Heart left ventricle (tissue), 16 donors: ENCODE measurements at regions not wholly inside any gene's neighbourhood (a gene's known extent, or its start where the extent isn't known, plus 50 kb on each side); places are given as distances from the start of the nearest gene placed in this dataset.

Experiments
- ATAC-seq, 4 donors: fragments of 200-7000 bp; cut with Tn5 transposase; one replicate each; pipeline ENCODE4 v1.9.1; 2020 to 2022; ENCODE audit warnings: moderate library complexity in 4 of 4, mild to moderate bottlenecking in 3 of 4, moderate number of reproducible peaks in 1 of 4
- DNase-seq, 5 donors: peaks; one replicate each; pipeline ENCODE4 v3.0.0-alpha.2; 2020
- H3K27ac ChIP-seq, 12 donors: fragments of 200-600 bp; sonication (generic) in 4 of 12; one replicate each; pipeline versions ENCODE4 v1.5.0 to v1.8.0; 2016 to 2022; ENCODE audit warnings: mild to moderate bottlenecking in 2 of 12
- H3K27me3 ChIP-seq, 9 donors: fragments of 200-600 bp; sonication (generic) in 2 of 9; one replicate each; pipeline versions ENCODE4 v1.5.1 to v1.8.0; 2016 to 2022; ENCODE audit warnings: mild to moderate bottlenecking in 3 of 9
- H3K36me3 ChIP-seq, 9 donors: fragments of 200-600 bp; sonication (generic) in 2 of 9; one replicate each; pipeline versions ENCODE4 v1.5.0 to v1.8.0; 2018 to 2022; ENCODE audit warnings: mild to moderate bottlenecking in 2 of 9
- H3K4me1 ChIP-seq, 12 donors: fragments of 200-600 bp; sonication (generic) in 4 of 12; one replicate each; pipeline versions ENCODE4 v1.5.0 to v1.8.0; 2016 to 2022; ENCODE audit warnings: mild to moderate bottlenecking in 3 of 12
- H3K4me3 ChIP-seq, 12 donors: fragments of 200-600 bp; sonication (generic) in 4 of 12; one replicate each; pipeline versions ENCODE4 v1.5.0 to v1.8.0; 2017 to 2022; ENCODE audit warnings: mild to moderate bottlenecking in 9 of 12, moderate library complexity in 4 of 12
- H3K9me3 ChIP-seq, 12 donors: fragments of 200-600 bp; sonication (generic) in 4 of 12; one replicate each; pipeline versions ENCODE4 v1.5.0 to v1.8.0; 2016 to 2022; ENCODE audit warnings: mild to moderate bottlenecking in 1 of 12
- POLR2A ChIP-seq, 2 donors: fragments of 450-650 bp; IDR thresholded peaks; one replicate each; pipeline ENCODE4 v1.6.1; 2017; ENCODE audit warnings: antibody characterized with exemption in 2 of 2, mild to moderate bottlenecking in 2 of 2, moderate library complexity in 2 of 2
- WGBS, 4 donors: extraction: QIAGEN DNeasy Blood & Tissue Kit in 2 of 4; methylation state at CpG; one replicate each; pipeline versions ENCODE4 v1.1.5 to v1.1.7; 2013 to 2018; 5-methylcytosine and 5-hydroxymethylcytosine counted together
- intact Hi-C, 10 donors: fragments of 100-400 bp; cut with DNase I; formaldehyde crosslinking; loops; one replicate each; pipeline versions ENCODE4 v1.11.1 to v1.14.2; 2022
- TF ChIP-seq, protein P1 (sequence below), 12 donors: fragments of 200-600 bp; sonication (generic) in 4 of 12; IDR thresholded peaks; one replicate each; pipeline versions ENCODE4 v1.5.0 to v1.8.0; 2018 to 2022; ENCODE audit warnings: antibody characterized with exemption in 12 of 12, mild to moderate bottlenecking in 5 of 12
- donor health status: ischemic (EF 13 %, LVEDD 7.1; RV severe dilation, severe dysfunction).
- donor health status: healthy with polysubstance abuse.
- donor health status: DM: no; HTN: yes; CAD: no.
- donor health status: DM: no; HTN: no; CAD: no.
- donor health status: ischemic (EF 25% LVEDD 6.9; RV normal size, moderate dysfunction).
- donor health status: ischemic (EF 25% LVEDD 5.7; RV mildly dilated, moderate dysfunction).
- donor health status: healthy.
- donor health status: DM: yes; HTN: yes; CAD: no.
- donor health status: ischemic (EF 35%, LVEDD 5.7; RV mildly dilated, moderate dysfunction).
- donor health status: nonischemic (EF 11% LVEDD 7.7; RV severe dilation, severe dysfunction).
- donor health status: DM: yes; HTN: yes; CAD: no.
- donor health status: PGD.
- donor health status: ischemic (EF 29% LVEDD 5.4; RV normal size, mild dysfunction).
- donor health status: nonischemic (EF 23%, LVEDD 6.1; RV moderate dilation, normal function).

DNA sequence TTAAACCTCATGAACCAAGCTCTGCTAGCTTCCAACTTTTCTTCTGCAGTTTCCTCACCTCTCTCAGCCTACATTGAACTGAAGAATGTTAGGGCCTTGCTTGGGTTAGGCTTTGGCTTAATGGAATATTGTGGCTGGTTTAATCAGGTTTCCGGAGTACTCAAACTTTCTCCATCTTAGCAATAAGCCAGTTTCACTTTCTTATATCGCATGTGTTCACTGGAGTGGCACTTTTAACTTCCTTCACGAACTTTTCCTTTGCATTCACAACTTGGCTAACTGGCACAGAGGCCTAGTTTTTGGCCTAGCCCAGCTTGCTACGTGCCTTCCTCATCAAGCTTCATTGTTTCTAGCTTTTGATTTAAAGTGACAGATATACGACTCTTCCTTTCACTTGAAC is 81.0 kb upstream of the MAST4 start:
- ATAC-seq: no peak

DNA sequence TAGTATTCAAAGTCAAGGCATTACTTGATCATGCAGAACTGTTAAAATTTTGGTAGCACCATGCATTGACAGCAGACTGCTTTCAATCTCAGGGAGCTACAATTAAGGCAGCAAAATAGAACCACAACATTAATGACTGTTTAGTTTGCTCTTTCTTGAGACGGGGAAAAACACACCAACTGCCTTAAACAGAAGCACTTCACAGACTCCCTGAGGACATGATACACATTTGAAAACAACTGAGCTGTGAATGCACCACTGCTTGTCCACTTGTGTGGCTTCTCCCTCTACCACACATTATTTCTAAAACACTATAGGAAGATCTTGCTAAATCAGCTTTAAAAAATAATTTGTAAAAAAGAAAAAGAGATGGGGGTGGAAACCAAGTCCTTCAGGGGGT is 79.6 kb upstream of the MAST4 start:
- intact Hi-C loops: no loop called here
- H3K4me1 ChIP-seq: peaks cover 0 to 7% (median 0%) of the 10 kb centered on the region in 12 donors
- peaks cover 0 to 17% (median 4%) of the 10 kb centered on the region in 12 donors for H3K9me3 ChIP-seq
- ATAC-seq (no peak), DNase-seq (no peak)
- TF ChIP-seq POLR2A (IDR thresholded peaks at IDR 0.05): no peak
- TF ChIP-seq, protein P1, sequence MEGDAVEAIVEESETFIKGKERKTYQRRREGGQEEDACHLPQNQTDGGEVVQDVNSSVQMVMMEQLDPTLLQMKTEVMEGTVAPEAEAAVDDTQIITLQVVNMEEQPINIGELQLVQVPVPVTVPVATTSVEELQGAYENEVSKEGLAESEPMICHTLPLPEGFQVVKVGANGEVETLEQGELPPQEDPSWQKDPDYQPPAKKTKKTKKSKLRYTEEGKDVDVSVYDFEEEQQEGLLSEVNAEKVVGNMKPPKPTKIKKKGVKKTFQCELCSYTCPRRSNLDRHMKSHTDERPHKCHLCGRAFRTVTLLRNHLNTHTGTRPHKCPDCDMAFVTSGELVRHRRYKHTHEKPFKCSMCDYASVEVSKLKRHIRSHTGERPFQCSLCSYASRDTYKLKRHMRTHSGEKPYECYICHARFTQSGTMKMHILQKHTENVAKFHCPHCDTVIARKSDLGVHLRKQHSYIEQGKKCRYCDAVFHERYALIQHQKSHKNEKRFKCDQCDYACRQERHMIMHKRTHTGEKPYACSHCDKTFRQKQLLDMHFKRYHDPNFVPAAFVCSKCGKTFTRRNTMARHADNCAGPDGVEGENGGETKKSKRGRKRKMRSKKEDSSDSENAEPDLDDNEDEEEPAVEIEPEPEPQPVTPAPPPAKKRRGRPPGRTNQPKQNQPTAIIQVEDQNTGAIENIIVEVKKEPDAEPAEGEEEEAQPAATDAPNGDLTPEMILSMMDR (IDR thresholded peaks at IDR 0.05): no peak
- WGBS, 4 donors: 80 to 100% (median 85%) methylated on average over 1 of the region's 1 CpG
- no peaks in the 10 kb centered on the region for H3K36me3 ChIP-seq
- H3K27me3 ChIP-seq: no peaks in the 10 kb centered on the region
- H3K4me3 ChIP-seq: no peak overlapping the region
- no peak overlapping the region for H3K27ac ChIP-seq

More for the DNA sequence above, 81.0 kb upstream of the MAST4 start:
- 75 to 84% (median 81%) methylated on average over 5 of the region's 5 CpGs for WGBS, 4 donors
- Histone ChIP-seq H3K4me3 (no peak overlapping the region), H3K27ac (no peak overlapping the region), H3K27me3 (no peaks in the 10 kb centered on the region), H3K36me3 (no peaks in the 10 kb centered on the region), H3K4me1 (peaks cover 0 to 7% (median 0%) of the 10 kb centered on the region in 12 donors), H3K9me3 (peaks cover 0 to 4% (median 0%) of the 10 kb centered on the region in 12 donors)
- intact Hi-C loops: no loop called here
- DNase-seq: no peak
- no peak for TF ChIP-seq POLR2A (IDR thresholded peaks at IDR 0.05)
- TF ChIP-seq, protein P1 (IDR thresholded peaks at IDR 0.05): no peak

DNA sequence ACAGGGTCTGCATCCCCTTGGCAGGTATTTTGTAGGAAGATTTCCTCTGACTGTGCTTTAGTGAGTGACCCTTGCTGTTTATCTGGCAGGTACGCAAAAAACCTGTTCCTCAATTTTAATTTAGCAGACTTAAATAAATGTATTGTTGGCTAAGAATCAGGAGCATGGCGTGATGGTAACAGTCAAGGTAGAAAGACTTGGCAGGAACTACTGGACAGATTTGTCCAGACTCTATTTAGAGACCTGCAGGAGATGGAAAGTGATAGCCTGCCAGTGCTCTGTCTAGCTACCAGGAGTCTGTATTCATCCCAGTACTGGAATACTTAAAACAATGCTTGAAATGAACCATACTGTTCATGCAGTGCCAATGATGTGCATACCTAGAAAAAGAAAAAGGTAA is 78.8 kb upstream of the MAST4 start:
- no peaks in the 10 kb centered on the region for H3K27me3 ChIP-seq
- no peak for TF ChIP-seq POLR2A (IDR thresholded peaks at IDR 0.05)
- TF ChIP-seq, protein P1 (IDR thresholded peaks at IDR 0.05): no peak
- WGBS, 4 donors: 42 to 78% (median 50%) methylated on average over 2 of the region's 2 CpGs
- no peak overlapping the region for H3K4me3 ChIP-seq
- DNase-seq (no peak), ATAC-seq (peak in 1 of 4 donors; percentile 45)
- no peaks in the 10 kb centered on the region for H3K36me3 ChIP-seq
- H3K4me1 ChIP-seq: peaks cover 0 to 7% (median 0%) of the 10 kb centered on the region in 12 donors
- peaks cover 0 to 21% (median 7%) of the 10 kb centered on the region in 12 donors for H3K9me3 ChIP-seq
- no peak overlapping the region for H3K27ac ChIP-seq
- intact Hi-C loops: no loop called here

DNA sequence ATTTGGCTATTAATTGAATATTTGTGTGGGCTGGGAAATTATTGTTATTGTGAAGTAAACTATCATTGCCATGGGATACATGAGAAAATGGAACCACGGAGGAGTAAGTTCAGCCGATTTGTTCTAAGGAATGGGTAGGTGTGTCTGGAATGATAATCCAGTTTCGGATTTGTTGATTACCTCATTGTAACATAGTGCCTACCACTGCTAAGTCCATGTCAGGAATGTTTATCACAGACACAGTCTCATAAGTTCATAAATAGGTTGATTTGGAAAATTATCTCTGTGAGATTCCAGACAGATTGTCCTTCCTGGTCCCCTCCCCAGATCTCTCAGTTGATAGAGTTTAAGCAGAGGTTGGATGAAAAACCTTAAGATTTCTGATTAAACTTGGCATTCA is 78.1 kb upstream of the MAST4 start:
- H3K27ac ChIP-seq: no peak overlapping the region
- TF ChIP-seq, protein P1 (IDR thresholded peaks at IDR 0.05): no peak
- no peak for TF ChIP-seq POLR2A (IDR thresholded peaks at IDR 0.05)
- H3K4me3 ChIP-seq: no peak overlapping the region
- intact Hi-C loops: no loop called here
- DNase-seq: no peak
- H3K4me1 ChIP-seq: peaks cover 0 to 7% (median 0%) of the 10 kb centered on the region in 12 donors
- no peaks in the 10 kb centered on the region for H3K27me3 ChIP-seq
- 81 to 90% (median 84%) methylated on average over 3 of the region's 3 CpGs for WGBS, 4 donors
- no peak for ATAC-seq
- H3K36me3 ChIP-seq: no peaks in the 10 kb centered on the region
- peaks cover 0 to 21% (median 7%) of the 10 kb centered on the region in 12 donors for H3K9me3 ChIP-seq
